C1 segment of cervical spinal cord (tissue), 14 donors: ENCODE measurements at regions not wholly inside any gene's neighbourhood (a gene's known extent, or its start where the extent isn't known, plus 50 kb on each side); places are given as distances from the start of the nearest gene placed in this dataset.
"Not testable (repeated sequence)": the region's sequence is repeated elsewhere in the genome, so short reads cannot be mapped to it uniquely, and the experiment has no call there.

Experiments used
- DNase-seq, 14 donors: peaks; one replicate each; lab custom pipeline; 2025; lab: John Stamatoyannopoulos, UW

GRCh38 chr2:176963568-176964287, 248.9 kb upstream of the HNRNPA3 start:
- no peak for DNase-seq

GRCh38 chr2:176967911-176968450, 244.6 kb upstream of the HNRNPA3 start:
- DNase-seq: no peak

GRCh38 chr2:176969642-176970359, 242.8 kb upstream of the HNRNPA3 start:
- DNase-seq: no peak

GRCh38 chr2:176976736-176977685, 235.6 kb upstream of the HNRNPA3 start:
- DNase-seq: peak in 4 of 14 donors; percentile 2 to 34 (median 19)

- DNase-seq: no peak
These were observed 233.7 kb upstream of the HNRNPA3 start for GRCh38 chr2:176978921-176979320.

GRCh38 chr2:176979981-176980710, 232.4 kb upstream of the HNRNPA3 start:
- DNase-seq: no peak

- DNase-seq: no peak
These were observed 227.6 kb upstream of the HNRNPA3 start for GRCh38 chr2:176984987-176985386.

- DNase-seq: no peak
These were observed 226.7 kb upstream of the HNRNPA3 start for GRCh38 chr2:176985871-176986270.

- DNase-seq: no peak
These were observed 226.1 kb upstream of the HNRNPA3 start for GRCh38 chr2:176986487-176986886.

- peak in 1 of 14 donors; percentile 29 for DNase-seq
These were observed 221.2 kb upstream of the HNRNPA3 start for GRCh38 chr2:176991411-176991810.

GRCh38 chr2:176997074-176997791, 215.4 kb upstream of the HNRNPA3 start:
- no peak for DNase-seq

- no peak for DNase-seq
These were observed 214.8 kb upstream of the HNRNPA3 start for GRCh38 chr2:176997792-176998169.

- DNase-seq: no peak
These were observed 213.3 kb upstream of the HNRNPA3 start for GRCh38 chr2:176999301-176999700.

- DNase-seq: no peak
These were observed 212.4 kb upstream of the HNRNPA3 start for GRCh38 chr2:177000061-177000714.

GRCh38 chr2:177000715-177001072, 211.9 kb upstream of the HNRNPA3 start:
- no peak for DNase-seq

- DNase-seq: no peak
These were observed 211.3 kb upstream of the HNRNPA3 start for GRCh38 chr2:177001334-177001733.

- DNase-seq: no peak
These were observed 209.6 kb upstream of the HNRNPA3 start for GRCh38 chr2:177002983-177003382.

- DNase-seq: not testable (repeated sequence)
These were observed 204.9 kb upstream of the HNRNPA3 start for GRCh38 chr2:177007726-177008125.

- DNase-seq: not testable (repeated sequence)
These were observed 203.9 kb upstream of the HNRNPA3 start for GRCh38 chr2:177008662-177009061.

GRCh38 chr2:177010146-177010545, 202.4 kb upstream of the HNRNPA3 start:
- DNase-seq: no peak
